ENCODE measurements at regions not wholly inside any gene's neighbourhood (a gene's known extent, or its start where the extent isn't known, plus 50 kb on each side); places are given as distances from the start of the nearest gene placed in this dataset.
"Not testable (repeated sequence)": the region's sequence is repeated elsewhere in the genome, so short reads cannot be mapped to it uniquely, and the experiment has no call there.

- not testable (repeated sequence) for TF ChIP-seq CTCF, POLR2A (IDR thresholded peaks at IDR 0.05)
These were observed 220.8 kb upstream of the BRINP3 start for GRCh38 chr1:190698488-190698887.
